HG02981 (cell line): ENCODE measurements at regions not wholly inside any gene's neighbourhood (a gene's known extent, or its start where the extent isn't known, plus 50 kb on each side); places are given as distances from the start of the nearest gene placed in this dataset.
"Not testable (repeated sequence)": the region's sequence is repeated elsewhere in the genome, so short reads cannot be mapped to it uniquely, and the experiment has no call there.

ENCODE experiments used
- ATAC-seq: cut with Tn5 transposase; IDR thresholded peaks from one replicate; pipeline ENCODE4 v1.9.1; 2021; ENCODE audit warnings: mild to moderate bottlenecking, moderate library complexity; ENCODE audit not compliant: unreplicated experiment

DNA sequence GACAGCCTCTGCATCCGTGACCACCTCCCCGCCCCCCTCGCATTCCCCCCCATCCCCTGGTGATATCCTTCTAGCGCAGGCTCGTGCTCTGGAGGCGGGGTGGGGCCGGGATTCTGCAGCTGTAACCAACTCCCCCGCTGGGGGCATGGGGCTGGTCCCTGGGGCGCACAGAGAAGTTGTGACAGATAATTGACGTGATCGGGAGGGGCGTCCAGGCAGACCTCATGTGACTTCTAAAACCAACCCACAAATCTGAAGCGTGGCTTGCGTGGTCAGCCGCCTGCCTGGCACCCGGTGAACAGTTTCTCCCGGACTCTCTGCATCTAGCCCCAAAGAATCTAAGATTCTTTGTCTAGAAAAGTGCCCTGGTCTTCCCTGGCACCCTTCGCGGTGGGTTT lies 100.6 kb upstream of the IGF1R start:
- ATAC-seq = no peak

DNA sequence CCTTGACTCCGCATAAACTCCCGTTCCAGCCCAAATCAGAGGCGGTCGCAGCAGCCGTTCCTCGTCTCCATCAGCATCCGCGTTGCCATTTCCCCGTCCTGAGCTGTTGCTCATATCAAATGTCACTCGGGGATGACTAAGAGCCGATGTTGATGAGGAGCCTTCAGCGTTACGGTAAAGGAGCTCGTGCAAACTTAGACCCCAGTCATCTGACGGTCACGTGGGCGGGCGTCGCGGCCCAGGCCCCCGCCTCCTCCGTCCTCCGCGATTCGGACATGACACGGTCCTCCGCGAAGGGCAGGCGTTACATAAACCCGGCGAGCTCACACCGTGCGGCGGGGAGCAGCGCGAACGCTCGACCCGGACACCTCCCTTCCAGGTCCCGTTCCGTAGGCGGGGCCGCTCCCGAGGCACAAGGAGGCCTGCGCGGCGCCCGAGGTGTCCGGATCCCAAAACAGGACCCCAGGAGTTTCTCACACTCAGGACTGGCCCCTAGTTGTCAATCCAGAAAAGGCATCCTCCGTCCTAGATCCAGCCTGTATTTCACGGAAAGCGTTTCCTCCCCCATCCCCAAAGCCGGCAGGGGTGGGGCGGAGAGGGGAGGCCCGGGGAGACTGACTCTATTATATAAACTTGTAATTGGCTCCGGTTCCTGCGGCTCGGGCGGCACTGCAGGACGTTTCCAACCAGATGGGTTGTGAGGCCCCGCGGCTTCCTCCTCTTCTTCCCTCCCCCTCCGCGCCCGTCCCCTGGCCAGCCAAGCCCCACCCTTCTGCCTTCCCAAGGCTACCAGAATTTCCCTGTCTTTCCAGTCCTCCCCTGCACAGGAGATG lies 100.0 kb upstream of the IGF1R start:
- no peak for ATAC-seq

DNA sequence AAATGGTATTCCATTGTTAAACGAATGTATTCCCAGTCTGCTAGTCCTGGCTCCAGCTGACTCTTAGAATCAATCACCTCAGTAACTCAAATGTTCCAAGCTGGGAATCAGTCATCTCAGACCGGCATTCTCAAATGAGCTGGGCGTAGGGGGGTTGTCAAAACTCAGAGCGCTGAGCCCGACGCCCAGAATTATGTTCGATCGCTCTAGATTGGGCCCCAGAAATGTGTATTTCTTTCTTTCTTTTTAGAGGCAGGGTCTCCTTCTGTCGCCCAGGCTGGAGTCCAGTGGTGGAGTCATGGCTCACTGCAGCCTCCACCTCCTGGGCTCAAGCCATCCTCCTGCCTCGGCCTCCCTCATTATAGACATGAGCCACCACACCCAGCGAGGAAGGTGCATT lies 99.3 kb upstream of the IGF1R start:
- ATAC-seq = no peak

DNA sequence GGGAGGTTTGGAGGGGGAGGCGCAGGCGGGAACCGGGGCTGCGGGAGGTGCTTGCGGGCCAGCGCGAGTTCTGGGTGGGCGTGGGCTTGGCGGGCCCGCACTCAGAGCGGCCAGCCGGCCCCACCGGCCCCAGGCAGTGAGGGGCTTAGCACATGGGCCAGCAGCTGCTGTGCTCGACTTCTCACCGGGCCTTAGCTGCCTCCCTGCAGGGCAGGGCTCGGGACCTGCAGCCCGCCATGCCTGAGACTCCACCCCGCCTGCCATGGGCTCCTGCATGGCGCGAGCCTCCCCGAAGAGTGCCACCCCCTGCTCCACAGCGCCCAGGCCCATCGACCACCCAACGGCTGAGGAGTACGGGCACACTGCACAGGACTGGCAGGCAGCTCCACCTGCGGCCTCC lies 98.6 kb upstream of the IGF1R start:
- ATAC-seq = no peak

DNA sequence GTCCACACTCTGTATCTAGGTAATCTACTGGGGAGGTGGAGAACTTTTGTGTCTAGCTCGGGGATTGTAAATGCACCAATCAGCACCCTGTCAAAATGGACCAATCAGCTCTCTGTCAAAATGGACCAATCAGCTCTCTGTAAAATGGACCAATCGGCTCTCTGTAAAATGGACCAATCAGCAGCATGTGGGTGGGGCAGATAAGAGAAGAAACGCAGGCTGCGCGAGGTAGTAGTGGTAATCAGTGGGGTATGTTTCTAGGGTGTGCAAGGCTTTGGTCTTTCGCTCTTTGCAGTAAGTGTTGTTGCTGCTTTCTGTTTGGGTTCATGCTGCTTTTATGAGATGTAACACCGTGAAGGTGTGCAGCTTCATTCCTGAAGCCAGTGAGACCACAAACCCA lies 98.0 kb upstream of the IGF1R start:
- ATAC-seq = not testable (repeated sequence)

DNA sequence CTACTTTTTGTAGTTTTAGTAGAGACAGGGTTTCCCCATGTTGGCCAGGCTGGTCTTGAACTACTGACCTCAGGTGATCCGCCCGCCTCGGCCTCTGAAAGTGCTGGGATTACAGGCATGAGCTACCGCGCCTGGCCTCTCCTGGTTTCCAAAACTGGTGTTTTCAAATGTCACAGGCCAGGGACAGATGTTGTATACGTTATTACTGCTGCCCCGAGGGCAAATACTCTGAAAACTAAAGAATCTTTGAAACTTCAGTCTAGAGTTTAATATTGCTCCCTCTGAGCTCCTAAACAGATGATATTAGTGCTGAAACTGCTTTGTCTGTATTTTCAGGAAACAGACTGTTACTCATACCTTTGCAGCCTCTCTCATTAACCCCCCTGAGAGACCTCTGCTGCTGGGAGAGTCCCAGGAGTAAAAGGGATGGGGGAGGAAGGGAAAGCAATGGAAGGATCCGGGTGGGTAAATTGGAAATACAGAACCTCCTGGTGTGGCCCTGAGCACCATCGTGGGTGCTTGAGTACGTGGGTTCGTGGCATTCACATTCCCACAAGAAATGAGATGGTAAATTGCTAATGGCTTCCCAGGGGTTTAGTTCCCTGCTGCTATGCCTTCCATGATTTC lies 96.3 kb upstream of the IGF1R start:
- ATAC-seq = no peak

DNA sequence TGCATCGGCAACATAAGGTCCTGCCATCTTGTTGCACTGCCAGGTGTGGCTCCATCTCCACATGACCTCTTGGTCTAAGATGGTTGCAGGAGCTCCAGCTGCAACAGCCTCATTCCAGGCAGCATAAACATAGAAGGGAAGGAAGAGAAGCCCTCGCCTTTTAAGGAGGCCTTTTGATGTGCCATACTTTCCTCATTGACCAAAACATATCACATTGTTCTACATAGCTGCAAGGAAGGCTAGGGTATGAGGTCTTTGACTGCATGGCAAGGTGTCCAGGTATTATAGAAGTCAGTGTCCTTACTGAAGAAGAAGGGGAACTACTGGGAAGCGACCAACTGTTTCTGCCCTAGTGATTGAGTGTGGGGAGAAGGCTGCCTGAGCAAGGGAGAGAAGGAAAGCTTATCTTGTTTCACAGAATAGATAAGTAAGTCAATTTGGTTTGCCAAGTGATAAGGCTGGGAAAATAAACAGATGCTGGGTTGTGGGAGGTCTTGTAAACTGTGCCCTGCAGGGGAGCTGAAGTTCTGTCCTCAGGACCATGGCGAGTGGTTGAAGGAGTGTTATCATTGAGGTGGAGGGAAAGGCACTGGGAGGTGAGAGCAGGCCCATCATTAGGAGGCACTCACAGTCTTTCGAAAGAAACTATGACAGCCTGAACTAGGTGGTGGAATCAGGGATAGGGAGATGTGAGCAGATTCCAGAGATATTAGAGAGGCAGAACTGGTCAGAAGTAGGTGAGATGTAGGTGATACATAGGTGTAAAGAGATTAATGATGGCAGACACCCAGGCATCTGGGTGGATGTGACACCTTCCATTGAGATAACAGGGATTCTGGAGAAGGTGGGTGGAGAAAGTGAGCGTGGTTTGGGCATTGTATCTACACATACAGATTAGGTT lies 93.8 kb upstream of the IGF1R start:
- ATAC-seq = no peak

DNA sequence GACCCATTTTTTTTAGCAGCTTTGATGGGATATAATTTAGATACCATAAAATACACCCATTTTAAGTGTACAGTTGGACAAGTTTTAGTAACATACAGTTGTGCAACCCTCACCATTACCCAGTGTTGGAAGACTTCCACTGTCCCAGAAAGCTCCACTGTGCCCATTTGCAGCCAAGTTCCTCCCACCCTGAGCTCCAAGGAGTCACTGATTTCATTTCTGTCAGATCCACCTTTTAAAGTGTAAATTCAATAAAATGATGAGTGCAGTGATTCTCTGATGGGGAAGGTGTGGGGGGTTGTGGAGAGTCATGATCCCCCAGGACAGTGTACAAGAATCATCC lies 93.2 kb upstream of the IGF1R start:
- ATAC-seq = no peak

DNA sequence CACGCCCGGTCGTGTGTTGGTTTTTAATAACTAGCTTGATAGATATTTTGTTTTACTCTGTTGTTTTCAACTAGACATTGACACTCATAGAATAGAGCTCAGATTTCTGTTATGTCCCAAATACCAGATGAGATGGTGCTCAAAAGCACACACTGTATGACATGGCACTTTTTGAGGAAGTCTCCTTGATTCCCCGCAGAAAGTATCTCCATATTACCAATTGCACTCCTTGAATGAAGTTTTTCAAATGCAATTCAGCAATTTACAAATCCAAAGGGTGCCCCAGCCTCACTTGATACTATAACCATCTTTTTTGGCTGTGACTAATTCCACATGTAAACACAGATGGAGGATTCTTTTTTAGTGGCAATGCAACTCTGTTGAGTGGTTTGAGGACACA lies 92.0 kb upstream of the IGF1R start:
- no peak for ATAC-seq

DNA sequence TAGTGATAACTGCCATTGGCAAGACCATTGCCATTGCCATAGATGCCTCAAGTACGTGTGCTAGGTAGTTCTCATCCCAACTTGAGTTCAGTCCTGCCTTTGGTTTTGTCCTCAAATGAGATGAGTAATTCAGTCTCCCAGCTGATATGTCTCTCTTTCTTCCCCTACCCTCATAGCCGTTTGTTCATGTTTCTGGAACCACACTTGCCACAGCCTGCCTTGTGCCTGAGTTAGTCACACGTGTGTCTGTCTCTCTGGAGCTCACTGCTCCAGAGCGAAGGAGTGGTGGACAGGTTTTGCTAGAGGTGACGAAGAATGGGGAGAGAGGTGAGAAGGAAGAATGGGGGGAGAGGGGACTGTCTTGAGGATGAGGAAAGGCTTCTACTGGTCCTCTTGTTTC lies 88.0 kb upstream of the IGF1R start:
- no peak for ATAC-seq

DNA sequence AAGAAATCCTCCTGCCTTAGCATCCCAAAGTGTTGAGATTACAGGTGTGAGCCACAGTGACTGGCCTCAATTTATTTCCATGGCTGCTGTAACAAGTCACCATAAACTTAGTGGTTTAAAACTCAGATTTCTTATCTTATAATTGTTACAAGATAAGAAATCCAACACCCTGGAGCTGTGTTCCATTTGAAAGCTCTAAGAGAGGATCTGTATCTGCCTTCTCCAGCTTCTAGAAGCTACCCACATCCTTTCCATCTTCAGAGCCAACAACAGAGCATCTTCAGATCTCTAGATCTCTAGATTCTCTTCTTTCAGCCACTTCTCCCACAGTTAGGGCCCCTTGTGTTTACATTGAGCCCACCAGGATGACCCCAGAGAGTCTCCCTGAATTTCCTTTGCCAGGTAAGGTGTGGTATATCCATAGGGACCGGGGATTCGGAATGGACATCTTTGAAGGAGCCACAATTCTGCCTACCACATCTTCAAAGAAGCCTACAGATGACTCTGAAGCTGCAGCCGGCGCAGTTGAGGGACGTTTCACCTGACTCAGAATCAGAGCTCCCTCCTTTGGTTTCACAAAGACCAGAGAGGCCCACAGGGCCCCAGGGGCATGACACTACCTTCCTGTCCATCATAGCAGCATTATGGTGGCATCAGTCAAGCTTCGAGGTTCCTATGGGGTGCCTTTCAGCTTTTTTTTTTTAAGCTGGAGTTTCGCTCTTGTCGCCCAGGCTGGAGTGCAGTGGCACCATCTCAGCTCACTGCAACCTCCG lies 87.0 kb upstream of the IGF1R start:
- ATAC-seq = no peak

DNA sequence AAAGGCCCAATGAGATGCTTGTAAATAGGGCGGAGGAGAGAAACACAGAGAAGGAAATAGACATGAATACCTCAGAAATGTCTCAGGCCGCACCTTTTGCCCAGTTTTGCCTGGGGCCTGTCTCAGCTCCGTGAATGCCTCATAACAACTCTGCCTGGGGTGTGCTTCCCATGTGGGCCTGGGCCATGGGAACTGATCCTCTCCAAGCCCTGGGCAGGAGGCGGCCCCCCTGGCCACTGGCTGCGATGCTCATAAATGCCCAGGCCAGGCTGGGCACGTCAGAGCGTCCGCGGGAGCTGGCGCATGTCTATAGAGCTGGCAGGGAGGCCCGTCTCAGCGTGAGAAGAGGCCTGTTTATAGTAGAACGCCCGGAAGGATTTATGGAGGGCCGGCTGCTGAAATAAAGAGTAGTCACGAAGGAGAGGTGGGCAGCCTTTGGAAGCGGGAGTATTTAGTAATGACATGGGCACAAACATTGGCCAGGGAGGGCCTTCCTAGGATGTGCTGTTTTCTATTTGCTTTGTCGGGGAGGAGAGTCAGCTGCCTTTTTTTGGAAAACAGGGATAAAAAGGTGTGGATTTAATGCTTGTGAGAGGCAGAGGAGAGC lies 85.9 kb upstream of the IGF1R start:
- no peak for ATAC-seq

DNA sequence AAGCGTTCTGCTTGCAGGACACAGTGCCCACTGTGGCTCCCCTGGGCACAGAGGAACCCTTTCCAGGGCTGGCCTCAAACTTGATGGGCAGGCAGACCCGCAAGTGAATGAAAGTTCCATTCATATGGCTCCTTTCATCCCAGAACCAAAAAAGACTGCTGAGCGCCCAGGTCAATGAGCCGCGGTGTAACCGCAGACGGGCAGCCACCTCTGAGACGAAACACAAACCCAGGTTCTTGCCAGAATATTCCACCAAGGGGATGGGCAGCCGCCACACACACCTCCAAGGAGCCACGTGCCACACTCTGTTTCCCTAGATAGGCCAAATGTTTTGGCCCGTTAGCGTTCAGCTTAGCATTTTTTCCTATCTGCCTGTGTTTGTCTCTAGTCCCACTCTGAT lies 82.8 kb upstream of the IGF1R start:
- no peak for ATAC-seq

DNA sequence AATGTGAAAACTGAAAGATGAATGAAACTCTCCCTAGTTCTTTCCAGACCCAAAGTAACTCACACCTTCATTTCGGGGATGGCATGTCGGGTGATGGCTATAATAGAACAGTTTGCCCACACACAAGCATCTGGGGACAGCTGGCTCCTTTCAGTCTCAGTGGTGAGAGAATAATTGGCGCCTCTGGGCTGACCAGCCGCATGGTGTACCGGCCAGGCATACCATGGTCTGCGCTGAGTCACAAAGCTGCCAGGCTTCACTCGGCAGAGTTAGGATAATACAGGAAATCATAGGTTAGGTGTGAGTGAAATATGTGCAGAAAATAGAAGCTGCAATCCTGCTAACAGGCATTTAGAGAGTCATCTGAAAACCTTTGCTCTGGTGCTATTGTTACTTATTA lies 80.4 kb upstream of the IGF1R start:
- no peak for ATAC-seq

DNA sequence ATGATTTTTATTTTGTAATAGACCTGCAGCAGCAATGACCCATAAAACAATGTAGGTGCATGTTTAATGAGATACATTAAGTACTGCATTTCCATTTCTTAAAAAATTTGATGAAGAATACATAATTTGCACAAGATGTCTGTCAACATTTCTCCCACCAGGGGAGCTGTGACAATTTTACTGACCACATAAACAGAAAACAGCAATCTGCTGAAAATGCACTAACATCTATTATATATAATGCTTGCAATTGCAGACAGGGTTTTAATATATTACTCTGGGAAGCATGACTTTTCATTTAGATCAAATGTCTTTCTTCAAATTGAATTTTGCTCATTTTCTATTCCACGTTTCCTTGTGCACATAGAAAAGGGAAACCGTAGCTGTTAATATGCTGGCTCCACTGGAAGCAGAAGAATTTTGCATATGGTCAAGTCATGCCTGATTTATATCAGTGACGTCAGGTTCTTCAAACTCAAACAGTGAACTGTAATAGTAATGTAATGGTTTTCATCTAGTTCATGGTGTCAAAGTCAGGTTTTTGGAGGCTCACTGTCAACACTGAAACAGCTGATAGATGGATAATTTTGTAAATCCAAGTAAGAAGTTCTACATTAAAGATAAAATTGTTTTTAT lies 79.8 kb upstream of the IGF1R start:
- no peak for ATAC-seq

DNA sequence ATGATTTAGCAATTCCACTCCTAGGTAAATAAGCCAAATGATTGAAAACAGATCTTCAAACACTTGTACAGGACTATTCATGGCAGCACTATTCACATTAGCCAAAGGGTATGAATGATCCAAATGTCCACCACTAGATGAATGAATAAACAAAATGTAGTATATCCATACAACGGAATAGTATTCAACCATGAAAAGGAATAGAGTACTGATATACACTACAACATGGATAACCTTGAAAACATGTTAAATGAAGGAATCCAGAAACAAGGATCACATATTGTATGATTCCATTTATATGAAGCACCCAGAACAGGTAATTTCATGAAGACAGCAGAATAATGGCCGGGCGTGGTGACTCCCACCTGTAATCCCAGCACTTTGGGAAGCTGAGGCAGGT lies 78.2 kb upstream of the IGF1R start:
- no peak for ATAC-seq

DNA sequence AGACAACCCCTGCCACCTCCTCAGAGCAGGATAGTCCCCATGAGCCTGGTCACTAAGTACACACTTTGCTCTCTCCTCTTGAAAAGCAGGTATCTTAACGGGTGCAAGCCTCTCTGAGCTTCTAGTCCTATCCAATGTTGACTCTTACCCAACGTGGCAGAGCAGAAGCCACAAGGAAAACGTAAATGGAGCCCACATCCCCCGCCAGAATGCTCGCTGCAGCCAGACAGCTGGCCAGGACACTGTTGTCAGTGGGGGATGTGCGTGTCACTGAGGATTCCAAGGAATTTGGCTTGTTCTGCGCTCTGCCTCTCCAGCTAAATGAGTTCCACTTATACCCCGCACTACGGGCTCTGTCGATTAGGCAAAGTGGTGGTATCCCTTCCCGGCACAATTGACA lies 67.8 kb upstream of the IGF1R start:
- ATAC-seq = no peak

DNA sequence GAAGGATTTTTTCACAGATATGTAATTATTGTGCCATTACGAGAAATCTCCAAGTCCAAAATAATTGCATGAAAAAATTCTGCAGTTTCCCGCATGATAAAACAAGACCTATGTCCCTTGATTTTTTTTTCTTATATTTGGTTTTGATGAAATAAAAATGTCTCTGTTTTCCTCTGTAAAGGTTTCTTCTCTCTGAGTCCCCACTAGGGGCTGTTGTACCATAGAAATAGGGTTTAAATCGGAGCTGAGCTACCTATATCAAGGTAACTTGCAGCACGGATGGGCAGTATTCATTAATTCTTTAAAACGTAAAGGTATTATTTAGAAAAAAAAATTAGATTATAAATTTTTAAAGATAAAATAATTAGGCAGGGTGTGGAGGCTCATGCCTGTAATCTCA lies 66.6 kb upstream of the IGF1R start:
- no peak for ATAC-seq

DNA sequence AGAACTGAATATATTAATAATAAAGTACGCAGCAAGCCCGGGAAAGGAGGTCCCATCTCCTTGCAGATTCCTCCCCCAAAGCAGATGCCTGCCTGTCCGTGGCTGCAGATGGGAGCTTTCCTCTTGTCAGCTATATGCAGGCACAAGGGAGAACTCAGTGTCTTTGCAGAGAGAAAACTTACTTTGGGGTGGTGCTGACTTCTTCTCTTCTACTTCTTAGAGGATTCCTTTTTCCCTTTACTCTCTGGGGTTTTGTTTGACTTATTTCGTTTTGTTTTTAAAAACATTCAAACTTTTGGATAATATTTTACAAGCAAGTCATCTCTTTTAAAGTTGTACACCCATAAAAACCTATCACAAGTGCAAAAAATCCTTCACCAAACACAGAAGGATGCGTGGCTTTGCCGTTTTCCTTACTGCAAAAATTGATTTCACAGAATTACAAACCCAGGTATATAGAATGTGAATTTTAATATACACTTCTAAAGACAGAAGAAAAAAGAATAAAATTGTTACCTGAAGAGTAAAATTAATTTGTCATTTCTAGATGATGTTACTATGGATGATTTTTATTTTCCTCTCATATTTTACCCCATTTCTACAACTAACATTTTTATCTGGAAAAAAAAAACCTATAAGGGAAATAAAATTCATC lies 65.3 kb upstream of the IGF1R start:
- no peak for ATAC-seq
